ENCODE measurements at regions not wholly inside any gene's neighbourhood (a gene's known extent, or its start where the extent isn't known, plus 50 kb on each side); places are given as distances from the start of the nearest gene placed in this dataset.

GRCh38 chr7:131145770-131146169 lies 181.9 kb upstream of the MKLN1 start:
- TF ChIP-seq CTCF (IDR thresholded peaks at IDR 0.05): no peak
- TF ChIP-seq POLR2A (IDR thresholded peaks at IDR 0.05): no peak
